ENCODE measurements at regions not wholly inside any gene's neighbourhood (a gene's known extent, or its start where the extent isn't known, plus 50 kb on each side); places are given as distances from the start of the nearest gene placed in this dataset.
"Not testable (repeated sequence)": the region's sequence is repeated elsewhere in the genome, so short reads cannot be mapped to it uniquely, and the experiment has no call there.

- no peak overlapping the region for H3K4me3 ChIP-seq (ENCODE audit: low read depth, low read length)
- DNase-seq (ENCODE audit: low read depth) = no peak
- TF ChIP-seq CTCF (IDR thresholded peaks at IDR 0.05; ENCODE audit: control insufficient read depth, extremely low read depth, insufficient read depth) = no peak
These were observed 162.5 kb upstream of the MALRD1 start for GRCh38 chr10:18886102-18886501.

GRCh38 chr10:18906636-18907035 lies 142.0 kb upstream of the MALRD1 start:
- DNase-seq (ENCODE audit: low read depth) = no peak
- no peak for TF ChIP-seq CTCF (IDR thresholded peaks at IDR 0.05; ENCODE audit: control insufficient read depth, extremely low read depth, insufficient read depth)

GRCh38 chr10:18917431-18917830 lies 131.2 kb upstream of the MALRD1 start:
- not testable (repeated sequence) for H3K4me3 ChIP-seq (ENCODE audit: low read depth, low read length); DNase-seq (ENCODE audit: low read depth)

More at GRCh38 chr10:18906636-18907035, 142.0 kb upstream of the MALRD1 start:
- no peak overlapping the region for H3K4me3 ChIP-seq (ENCODE audit: low read depth, low read length)

- no peak overlapping the region for H3K4me3 ChIP-seq (ENCODE audit: low read depth, low read length)
- no peak for TF ChIP-seq CTCF (IDR thresholded peaks at IDR 0.05; ENCODE audit: control insufficient read depth, extremely low read depth, insufficient read depth)
- no peak for DNase-seq (ENCODE audit: low read depth)
These were observed 130.1 kb upstream of the MALRD1 start for GRCh38 chr10:18918532-18918931.

GRCh38 chr10:18949391-18949790 lies 99.2 kb upstream of the MALRD1 start:
- no peak overlapping the region for H3K4me3 ChIP-seq (ENCODE audit: low read depth, low read length)

GRCh38 chr10:18951072-18951823 lies 97.4 kb upstream of the MALRD1 start:
- not testable (repeated sequence) for H3K4me3 ChIP-seq (ENCODE audit: low read depth, low read length); DNase-seq (ENCODE audit: low read depth)

More at GRCh38 chr10:18949391-18949790, 99.2 kb upstream of the MALRD1 start:
- DNase-seq (ENCODE audit: low read depth) = no peak
- no peak for TF ChIP-seq CTCF (IDR thresholded peaks at IDR 0.05; ENCODE audit: control insufficient read depth, extremely low read depth, insufficient read depth)

GRCh38 chr10:18955061-18955460 lies 93.5 kb upstream of the MALRD1 start:
- no peak for TF ChIP-seq CTCF (IDR thresholded peaks at IDR 0.05; ENCODE audit: control insufficient read depth, extremely low read depth, insufficient read depth)
- H3K4me3 ChIP-seq (ENCODE audit: low read depth, low read length) = no peak overlapping the region
- no peak for DNase-seq (ENCODE audit: low read depth)

- no peak for TF ChIP-seq CTCF (IDR thresholded peaks at IDR 0.05; ENCODE audit: control insufficient read depth, extremely low read depth, insufficient read depth)
These were observed 89.2 kb upstream of the MALRD1 start for GRCh38 chr10:18959369-18959768.

More at GRCh38 chr10:18959369-18959768, 89.2 kb upstream of the MALRD1 start:
- H3K4me3 ChIP-seq (ENCODE audit: low read depth, low read length) = no peak overlapping the region
- no peak for DNase-seq (ENCODE audit: low read depth)

Data from LNCaP clone FGC (cell line).